Non-pigmented ciliary epithelial cell (primary cell): ENCODE measurements at regions not wholly inside any gene's neighbourhood (a gene's known extent, or its start where the extent isn't known, plus 50 kb on each side); places are given as distances from the start of the nearest gene placed in this dataset.
"Not testable (repeated sequence)": the region's sequence is repeated elsewhere in the genome, so short reads cannot be mapped to it uniquely, and the experiment has no call there.

Experiments
- DNase-seq: peaks from one replicate; pipeline ENCODE4 v3.0.0-alpha.2; 2010; ENCODE audit warnings: low read depth

DNA sequence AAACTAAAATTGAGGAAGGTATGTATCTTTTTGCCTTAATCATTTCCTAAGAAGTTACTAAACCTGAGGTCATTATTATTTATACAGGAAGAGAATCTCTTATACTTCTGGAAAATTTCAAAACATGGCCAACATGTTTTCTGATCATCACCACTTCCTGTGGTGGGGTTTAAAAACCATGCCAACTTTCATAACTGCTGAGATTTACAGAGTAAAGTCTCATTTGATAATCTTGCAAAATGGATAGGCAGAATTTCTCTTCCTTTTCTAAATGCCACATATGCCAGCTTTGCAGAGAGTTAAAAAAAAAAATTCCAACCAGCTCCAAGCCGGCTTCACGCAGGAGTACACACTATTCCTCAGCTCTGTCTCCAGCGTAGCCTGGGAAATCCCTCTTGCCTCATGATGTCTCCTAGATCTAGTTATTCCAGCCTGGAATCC, 124.3 kb upstream of the SPRED1 start:
- no peak for DNase-seq

DNA sequence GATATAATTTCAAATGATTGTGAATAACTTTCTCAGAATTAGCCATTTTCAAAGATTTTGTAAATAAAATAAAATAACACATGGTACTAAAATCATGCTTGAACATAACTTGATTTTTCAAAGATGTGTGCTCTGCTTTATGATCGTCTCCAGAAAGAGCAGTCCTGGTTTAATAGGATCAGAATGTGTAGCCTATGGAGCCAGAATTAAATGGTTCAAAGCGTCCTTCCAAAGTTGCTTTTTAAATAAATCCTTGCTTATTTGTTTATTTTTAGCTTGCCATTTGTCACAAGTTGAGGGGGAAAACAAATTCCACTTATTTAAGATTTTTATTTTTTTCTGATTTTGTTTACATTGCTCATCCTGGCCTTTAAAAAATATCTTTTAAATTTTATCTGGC, 123.7 kb upstream of the SPRED1 start:
- DNase-seq, result no peak

DNA sequence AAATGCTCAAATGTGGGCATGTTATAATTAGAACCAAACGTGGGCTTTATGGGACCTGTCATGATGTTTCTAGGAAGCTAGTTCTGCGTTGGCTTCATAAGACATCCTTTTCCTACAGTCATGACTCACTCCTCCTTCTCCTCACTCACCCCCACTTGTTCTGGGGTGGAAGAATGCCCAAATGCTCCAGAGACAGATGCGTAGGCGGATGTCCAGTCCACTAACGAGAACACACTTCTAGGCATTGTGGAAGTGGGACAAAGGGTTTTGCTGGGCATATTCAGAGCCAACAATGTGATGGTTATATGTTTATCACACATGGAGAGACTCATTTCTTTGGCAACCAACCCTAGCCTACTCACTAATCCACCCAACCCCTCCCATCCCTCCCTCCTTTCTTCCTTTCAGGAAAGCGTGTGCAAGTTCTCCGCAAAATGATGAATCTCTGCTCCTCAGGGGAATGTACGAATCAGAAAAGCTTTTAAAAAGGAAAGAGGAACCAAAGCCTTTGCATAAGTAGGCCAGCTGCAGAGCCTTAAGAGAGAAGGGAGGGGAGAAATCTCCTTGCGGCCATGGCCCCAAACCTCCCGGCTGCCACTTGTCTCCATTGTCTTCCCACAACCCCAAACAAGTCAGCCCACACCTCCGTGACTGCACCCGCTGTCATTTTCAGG, 123.0 kb upstream of the SPRED1 start:
- peak; percentile 99 for DNase-seq

DNA sequence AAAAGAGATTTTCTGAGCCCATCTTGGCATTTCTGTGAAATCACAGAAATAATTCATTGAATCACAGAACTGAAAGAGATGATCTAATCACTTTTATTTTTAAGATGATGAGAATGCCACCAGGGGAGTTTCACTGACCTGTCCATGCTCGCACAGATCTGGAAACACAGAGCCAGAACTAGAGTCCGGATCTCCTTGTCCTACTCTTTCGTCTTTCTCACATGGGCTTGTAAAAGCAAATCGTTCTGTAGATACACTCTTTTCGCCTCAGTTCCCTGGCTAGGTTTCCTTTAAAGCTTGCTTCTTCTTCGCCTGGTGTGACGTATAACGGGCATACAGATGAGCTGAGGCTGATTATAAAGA, 122.5 kb upstream of the SPRED1 start:
- DNase-seq, result no peak

DNA sequence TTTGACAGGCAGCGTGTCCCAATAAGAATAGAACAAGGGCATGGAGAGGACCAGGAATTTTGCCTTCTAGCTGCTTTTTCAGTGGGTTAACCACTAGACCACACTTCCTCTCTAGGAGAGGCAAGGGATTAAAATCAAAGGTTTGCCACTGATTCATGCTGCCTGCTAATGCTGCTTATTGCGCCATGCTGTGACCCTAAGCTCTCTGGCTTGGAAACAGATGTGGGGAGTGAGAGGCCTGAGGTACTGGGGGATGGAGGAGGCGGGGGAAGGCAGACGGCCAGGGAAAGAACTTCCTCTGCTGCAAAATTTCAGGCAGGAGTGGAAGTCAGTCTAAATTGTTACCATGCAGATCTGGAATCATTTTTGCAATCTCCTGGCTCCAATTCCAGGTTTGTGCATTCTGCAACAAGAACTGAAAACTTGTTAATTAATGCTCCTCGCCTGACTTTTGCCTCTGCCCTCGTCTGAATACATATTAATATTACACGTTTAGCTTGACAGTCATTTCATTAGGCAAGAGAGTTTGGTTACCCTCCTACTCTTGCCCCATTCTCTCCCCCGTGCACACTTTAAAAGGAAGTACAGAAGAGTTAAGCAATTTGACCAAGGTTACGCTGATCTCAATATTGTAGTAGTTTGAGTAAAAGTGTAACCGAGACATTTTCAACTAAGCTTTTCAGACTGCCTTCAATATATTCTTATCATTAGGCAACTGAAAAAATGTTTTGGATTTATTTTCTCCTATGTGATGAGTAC, 121.7 kb upstream of the SPRED1 start:
- DNase-seq, result peak; percentile 98

DNA sequence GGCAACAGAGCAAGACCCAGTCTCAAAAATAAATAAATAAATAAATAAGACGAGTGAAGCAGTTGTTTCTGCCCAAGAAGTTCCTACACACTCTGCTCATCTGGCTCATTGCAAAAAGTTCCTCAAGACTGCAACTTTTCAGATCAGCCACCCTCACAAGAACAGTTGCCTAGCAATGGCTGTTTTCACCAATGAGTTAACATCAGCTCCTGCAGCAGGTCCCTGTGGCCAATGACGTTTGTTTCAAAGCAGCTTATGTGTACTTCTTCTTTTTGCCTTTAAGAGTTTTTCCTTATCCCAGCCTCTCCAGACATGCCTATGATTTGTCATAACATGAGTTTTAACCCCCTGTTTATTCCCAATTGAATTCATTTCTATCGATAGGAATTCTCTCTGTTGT, 118.4 kb upstream of the SPRED1 start:
- DNase-seq, result no peak

DNA sequence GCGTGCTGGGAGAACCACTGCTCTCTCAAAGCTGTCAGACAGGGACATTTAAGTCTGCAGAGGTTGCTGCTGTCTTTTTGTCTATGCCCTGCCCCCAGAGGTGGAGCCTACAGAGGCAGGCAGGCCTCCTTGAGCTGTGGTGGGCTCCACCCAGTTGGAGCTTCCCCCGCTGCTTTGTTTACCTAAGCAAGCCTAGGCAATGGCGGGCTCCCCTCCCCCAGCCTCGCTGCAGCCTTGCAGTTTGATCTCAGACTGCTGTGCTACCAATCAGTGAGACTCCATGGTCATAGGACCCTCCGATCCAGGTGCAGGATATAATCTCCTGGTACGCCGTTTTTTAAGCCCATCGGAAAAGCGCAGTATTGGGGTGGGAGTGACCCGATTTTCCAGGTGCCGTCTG, 110.4 kb upstream of the SPRED1 start:
- not testable (repeated sequence) for DNase-seq

DNA sequence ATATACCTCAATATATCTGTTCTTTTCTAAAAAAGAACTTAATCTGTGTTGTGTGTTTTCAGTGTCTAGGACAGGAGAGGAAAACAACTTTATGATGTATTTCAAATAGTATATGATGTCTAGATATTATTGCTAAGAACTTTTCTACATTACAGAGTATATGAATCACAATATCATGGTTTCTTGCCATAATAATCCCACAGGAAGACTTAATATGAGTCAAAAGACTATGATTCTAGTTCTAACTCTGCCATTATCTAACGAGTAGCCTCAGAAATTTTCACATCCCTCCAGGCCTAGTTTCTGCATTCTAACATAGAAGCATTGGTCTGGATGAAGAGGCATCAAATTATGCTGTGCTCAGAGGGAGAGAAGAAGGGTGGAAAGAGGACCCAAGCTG, 107.7 kb upstream of the SPRED1 start:
- no peak for DNase-seq

DNA sequence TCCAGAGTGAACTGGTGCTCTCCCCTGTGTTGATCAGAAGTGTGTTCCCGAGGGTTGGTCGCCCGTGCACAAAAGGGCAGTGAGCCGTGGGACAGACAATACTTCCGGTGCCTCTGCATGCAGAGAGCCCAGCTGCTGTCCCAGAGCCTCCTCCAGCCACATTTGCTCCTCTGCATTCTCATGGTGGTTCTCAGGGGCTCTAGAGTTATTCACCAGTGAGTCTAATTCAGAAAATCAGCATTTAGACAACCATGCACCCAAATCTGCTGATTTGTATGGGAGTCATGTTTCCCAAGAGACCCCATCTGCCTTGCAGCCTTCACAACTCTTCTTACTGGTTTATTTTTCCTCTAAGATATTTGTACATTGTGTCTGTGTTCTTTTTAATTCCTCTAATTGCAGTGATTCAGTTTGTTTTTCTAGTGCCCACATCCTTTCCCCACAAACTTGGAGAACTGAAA, 107.0 kb upstream of the SPRED1 start:
- no peak for DNase-seq

DNA sequence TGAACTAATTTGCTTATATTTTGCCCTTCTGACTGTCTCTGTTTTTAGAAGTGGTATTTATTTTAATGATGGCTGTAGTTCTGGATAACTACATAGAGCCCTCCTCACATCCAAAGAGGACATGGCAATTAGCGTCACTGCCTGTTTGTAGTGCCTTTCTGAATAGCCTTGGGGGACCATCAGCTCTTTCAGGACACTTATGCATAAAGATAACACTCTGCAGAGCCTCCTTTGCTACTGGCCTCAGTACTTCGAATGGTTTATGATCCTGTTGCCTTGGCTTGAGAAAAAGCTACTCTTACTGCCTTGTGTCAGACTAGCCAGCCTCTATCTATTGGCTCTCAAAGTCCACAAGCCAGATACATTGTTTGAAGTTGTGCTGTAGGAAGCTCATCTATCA, 105.4 kb upstream of the SPRED1 start:
- DNase-seq, result no peak

DNA sequence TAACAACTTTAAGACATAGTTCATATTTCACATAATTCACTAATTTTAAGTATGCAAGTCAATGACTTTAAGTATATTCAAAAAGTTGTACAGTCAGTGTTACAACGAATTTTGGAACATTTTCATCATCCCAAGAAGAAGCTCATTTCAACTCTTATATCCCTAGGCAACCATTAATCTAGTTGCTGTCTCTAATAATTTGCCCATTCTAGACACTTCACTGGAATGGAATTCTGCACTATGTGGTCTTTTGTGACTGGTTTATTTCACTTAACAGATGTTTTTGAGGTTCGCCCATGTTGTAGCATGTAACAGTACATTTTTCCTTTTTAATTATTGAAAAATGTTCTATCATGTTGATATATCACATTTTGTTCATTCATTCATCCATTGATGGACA, 104.2 kb upstream of the SPRED1 start:
- no peak for DNase-seq

DNA sequence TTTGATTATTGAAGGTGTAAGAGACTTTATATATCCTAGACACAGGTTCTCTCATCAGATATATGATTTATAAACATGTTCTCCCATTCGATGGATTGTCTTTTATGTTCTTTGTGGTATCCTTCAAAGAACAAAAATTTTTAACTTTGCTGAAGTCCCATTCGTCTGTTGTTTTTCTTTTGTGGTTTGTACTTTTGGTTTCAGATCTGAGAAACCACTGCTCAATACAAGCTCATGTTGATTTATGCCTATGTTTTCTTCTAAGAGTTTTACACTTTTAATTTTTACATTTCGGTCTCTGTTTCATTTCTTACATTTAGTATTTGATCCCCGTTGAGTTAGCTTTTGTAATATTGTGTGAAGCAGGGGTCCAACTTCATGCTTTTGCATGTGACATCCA, 103.3 kb upstream of the SPRED1 start:
- DNase-seq, result no peak

DNA sequence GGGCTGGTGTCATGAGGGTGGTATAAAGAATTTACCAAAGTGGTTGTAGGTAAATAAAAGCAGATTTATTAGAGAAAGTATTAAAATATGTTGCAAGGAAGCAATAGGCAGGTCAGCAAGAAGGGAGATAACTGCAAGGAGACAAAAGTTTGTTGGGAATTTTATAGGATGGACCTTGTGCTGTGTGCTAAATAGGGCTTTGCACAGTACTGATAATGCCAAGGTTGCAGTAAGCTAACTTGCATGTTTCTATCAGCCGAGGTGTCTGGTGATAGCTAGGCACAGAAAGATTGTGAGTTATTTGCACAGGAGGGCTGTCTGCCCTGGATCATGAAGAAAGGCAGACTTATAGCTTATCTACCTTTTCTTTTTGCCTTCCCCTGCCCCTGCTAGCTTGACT, 102.5 kb upstream of the SPRED1 start:
- no peak for DNase-seq

DNA sequence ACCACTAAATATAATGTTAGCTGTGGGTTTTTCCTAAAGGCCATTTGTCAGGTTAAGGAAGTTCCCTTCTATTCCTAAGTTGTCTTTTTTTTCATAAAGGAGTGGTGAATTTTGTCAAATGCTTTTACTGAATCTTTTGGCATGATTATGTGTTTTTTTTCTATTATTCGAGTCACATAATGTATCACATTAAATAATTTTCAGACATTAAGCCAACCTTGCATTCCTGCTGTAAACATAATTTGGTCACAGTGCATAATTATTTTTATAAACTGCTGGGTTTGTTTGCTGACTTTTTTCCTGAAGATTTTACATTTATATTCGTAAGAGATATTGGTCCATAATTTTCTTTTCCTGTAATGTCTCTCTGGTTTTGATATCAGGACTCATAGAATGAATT, 101.8 kb upstream of the SPRED1 start:
- DNase-seq, result no peak

DNA sequence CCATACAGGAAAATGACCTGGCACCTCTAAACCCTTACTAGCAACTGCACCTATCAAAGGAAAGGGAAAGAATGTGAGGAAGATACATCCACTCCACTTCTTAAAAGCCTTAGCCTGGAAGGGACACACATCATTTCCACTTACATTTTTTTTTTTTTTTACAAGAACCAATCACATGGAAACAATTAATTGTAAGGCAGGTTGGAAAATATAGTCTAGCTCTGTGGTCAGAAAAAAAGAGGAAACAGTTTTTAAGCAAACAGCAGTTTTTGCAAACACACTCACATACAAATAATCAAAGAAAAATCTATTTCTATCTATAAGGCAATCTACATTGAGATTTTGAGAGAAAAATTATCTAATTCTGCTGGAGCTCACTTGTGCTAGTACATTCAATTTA, 98.9 kb upstream of the SPRED1 start:
- no peak for DNase-seq

DNA sequence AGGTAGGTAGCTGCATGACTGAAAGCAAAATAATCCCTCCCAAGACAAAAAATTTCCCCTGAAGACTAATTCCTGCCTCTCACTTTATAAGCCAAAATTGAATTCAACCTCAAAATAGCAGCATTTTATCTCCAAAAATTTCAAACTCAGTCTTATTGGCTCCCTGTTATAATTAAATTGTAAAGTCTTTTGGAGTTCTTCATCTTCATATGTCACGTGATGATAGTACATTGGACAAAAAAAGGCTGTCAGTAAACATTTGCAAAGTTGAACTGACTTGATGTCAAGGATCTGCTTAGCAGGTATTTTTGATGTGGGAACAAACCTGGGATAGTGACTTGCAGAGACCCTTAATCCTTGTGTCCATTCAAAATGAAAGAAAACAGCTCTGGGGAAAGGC, 98.4 kb upstream of the SPRED1 start:
- no peak for DNase-seq

DNA sequence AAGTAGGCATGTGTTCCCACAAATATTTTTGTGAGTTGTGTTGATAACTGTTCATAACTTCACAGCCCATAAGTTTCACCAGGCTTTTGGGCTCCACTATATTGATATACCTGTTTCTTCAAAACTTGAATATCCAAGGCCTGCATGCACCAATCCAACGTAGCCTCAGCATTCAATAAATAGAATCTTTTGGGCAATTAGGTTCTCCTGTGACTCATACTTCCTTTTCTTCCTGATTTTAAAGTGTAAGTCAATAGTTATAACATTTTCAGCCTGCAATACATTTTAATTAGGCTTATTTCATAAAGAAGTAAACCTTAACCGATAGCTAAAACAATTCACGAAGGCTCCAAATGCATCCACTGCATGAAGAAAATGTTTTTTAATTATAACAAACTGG, 97.8 kb upstream of the SPRED1 start:
- no peak for DNase-seq

DNA sequence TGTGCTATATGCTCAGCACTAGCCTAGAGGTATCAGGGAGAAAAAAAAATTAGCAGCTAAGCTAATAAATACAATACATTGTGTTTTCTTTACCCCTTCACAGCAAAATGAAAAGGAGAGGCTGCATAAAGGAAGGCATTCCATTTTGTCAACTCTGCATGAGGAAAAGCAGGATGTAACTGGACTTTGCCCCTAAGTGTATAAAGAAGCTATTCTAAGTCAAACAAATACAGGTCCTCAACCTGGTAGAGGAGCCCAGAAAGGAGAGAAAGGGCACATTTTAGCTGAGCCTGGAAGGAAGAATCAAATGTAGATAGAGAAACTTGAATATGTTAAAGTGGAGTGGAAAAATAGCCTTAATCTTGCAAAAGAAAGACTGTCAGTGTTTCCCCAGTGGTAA, 89.0 kb upstream of the SPRED1 start:
- DNase-seq, result no peak

DNA sequence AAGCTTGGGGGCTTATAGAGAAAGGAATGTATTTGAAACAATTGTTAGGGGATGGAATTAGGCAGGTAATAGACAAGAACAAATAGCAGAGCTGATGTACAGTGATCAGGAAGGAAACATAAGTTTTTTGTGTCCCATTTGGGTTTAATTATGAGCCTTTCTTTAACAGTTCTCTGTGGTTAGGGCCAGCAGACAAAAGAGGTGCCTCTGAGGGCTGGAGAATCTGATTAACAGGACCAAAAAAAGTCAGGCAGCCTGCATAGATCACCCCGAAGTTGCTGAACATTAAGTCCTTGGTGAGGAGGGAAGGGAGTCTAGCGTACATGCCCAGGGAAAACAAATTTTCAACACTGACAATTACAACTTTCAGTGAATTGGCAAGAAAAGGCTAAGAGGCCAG, 88.6 kb upstream of the SPRED1 start:
- DNase-seq, result no peak

DNA sequence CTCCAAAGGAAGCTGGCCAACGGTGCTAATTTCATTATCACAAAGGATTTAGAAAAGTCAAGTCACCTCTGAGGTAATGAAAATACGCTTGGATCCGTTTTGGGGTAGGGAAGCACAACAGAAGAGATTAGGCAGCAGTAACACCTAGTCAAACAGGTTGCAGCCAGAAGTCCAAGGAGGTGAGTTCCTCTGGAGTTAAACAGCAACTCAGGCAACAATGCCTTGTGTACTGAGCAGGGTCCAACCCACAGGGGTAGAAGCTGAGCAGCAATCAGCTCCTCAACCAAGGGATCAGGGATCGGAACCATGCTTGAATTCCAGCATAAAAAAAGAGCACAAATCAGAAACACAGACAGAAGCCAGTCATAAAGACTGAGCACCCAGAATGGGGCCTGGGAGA, 88.1 kb upstream of the SPRED1 start:
- no peak for DNase-seq

DNA sequence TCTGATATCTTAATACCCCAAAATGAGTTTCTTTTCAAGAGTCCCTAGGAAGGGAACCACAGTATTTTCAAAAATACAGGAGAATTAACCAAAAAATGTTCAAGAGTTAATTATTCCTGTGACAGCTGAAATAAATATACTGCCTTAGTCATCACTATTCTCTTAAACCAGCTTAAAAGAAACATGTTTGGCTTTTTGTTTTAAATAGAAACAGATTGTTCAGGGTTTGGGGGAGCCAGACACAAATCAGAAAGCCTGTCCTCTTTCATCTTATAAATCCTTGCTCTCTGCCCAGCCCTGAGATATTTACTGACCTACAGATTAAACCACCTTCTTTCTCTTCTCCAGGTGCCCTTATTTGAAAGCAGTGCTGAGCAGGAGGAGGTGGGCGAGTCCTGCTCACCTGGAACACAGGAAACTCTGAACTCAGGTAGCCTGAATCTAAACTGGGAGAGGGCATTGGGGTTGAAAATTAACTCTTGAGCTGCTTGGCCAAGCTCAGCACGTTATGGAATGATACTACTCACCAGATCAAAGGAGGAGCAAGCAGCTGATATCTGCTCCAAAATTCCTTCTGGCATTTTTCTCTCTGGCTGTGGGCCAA, 84.1 kb upstream of the SPRED1 start:
- no peak for DNase-seq

DNA sequence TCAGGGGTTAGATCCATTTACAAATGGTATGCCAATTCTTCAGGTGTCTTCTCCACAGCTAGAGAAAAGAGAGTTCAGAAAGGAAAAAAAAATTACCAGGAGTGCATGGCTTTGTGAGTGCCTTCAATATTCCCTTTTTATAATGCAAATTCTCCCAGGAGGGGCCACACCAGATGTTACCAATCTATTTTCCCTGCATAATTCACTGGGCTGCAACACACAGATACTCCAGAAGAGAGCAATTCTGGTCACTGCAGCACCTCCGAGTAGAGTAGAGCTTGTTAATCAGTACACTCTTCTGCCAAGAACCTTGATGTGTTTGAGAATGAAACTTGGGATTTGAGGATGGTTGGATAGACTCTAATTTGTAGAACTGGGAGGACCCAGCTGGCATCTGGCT, 80.7 kb upstream of the SPRED1 start:
- DNase-seq, result no peak

DNA sequence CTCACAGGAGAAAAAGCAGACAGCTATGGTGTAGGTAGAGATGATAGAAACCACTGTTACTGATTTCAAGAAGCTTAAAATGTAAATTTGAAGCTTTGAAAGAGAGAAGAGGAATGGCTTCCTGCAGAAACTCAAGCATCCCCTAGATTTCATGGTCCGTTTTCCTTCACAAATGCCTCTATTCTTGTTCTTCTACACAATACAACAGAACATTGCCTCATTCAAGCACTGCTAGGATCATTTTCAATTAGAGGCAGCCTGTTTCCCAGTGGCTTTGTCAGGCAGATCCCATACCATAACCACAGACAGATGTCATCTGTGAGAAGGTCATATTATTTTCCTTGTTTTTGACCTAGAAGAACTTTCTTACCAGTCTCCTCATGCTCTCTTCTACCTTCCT, 77.9 kb upstream of the SPRED1 start:
- no peak for DNase-seq

DNA sequence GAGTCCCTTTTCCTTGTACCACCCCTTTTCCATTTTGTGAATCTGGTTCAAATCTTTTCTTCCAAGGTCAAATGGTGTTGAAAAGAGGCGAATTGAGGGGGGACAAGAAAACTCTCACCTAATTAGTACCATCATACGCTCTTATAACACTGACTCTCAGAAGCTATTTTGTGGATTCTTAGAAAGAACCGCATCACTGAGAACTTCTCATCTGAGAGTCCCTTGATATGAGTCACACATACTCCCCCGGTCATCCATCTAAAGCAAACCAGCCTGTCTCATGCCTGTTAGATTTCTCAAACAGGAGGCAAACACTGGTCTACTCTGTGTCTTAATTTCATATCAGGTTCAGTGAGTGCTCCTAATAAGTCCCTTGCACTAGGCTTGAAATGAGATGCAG, 76.5 kb upstream of the SPRED1 start:
- DNase-seq, result peak; percentile 49
